SK-N-SH treated with all-trans-retinoic acid at 6 μM for 48 hours (cell line): ENCODE measurements at regions not wholly inside any gene's neighbourhood (a gene's known extent, or its start where the extent isn't known, plus 50 kb on each side); places are given as distances from the start of the nearest gene placed in this dataset.

Source experiments
- ATAC-seq: fragments of 200-7000 bp; cut with Tn5 transposase; 3 replicates; pipeline ENCODE4 v1.9.1; 2020; ENCODE audit warnings: mild to moderate bottlenecking, moderate library complexity
- ARNTL ChIP-seq: fragments of 450-650 bp; formaldehyde crosslinking; IDR thresholded peaks from 2 replicates; pipeline ENCODE4 v1.5.0; 2020; ENCODE audit warnings: low read depth, mild to moderate bottlenecking, moderate library complexity, borderline replicate concordance
- BACH2 ChIP-seq: fragments of 250-450 bp; sonication (Bioruptor Pico); IDR thresholded peaks from 2 replicates; pipeline ENCODE4 v1.9.0; 2021; ENCODE audit warnings: mild to moderate bottlenecking, borderline replicate concordance
- CSDC2 ChIP-seq: fragments of 250-450 bp; sonication (Bioruptor Pico); IDR thresholded peaks from 2 replicates; pipeline ENCODE4 v1.5.0; 2020; ENCODE audit warnings: mild to moderate bottlenecking, moderate library complexity
- ESRRG ChIP-seq: fragments of 250-450 bp; sonication (Bioruptor Pico); IDR thresholded peaks from 2 replicates; pipeline ENCODE4 v1.6.1; 2021; ENCODE audit warnings: mild to moderate bottlenecking
- GLIS3 ChIP-seq: fragments of 250-450 bp; sonication (Bioruptor Pico); IDR thresholded peaks from 2 replicates; pipeline ENCODE4 v1.5.0; 2020; ENCODE audit warnings: mild to moderate bottlenecking, moderate library complexity
- ISL1 ChIP-seq: fragments of 250-450 bp; sonication (Bioruptor Pico); IDR thresholded peaks from 2 replicates; pipeline ENCODE4 v2.1.2; 2022; ENCODE audit warnings: mild to moderate bottlenecking, moderate library complexity
- OSR1 ChIP-seq: fragments of 250-450 bp; sonication (Bioruptor Pico); IDR thresholded peaks from 2 replicates; pipeline ENCODE4 v1.8.0; 2022; ENCODE audit warnings: moderate library complexity, mild to moderate bottlenecking, inconsistent platforms
- PPARA ChIP-seq: fragments of 250-450 bp; sonication (Bioruptor Pico); IDR thresholded peaks from 2 replicates; pipeline ENCODE4 v1.5.0; 2020; ENCODE audit warnings: mild to moderate bottlenecking, borderline replicate concordance
- RARB ChIP-seq: fragments of 250-450 bp; sonication (Bioruptor Pico); IDR thresholded peaks from 2 replicates; pipeline ENCODE4 v1.8.0; 2021; ENCODE audit warnings: mild to moderate bottlenecking, moderate library complexity
- SNAI2 ChIP-seq: fragments of 250-450 bp; sonication (Bioruptor Pico); IDR thresholded peaks from 2 replicates; pipeline ENCODE4 v1.5.0; 2020; ENCODE audit warnings: mild to moderate bottlenecking, moderate library complexity
- TOX ChIP-seq: fragments of 250-450 bp; sonication (Bioruptor Pico); IDR thresholded peaks from 2 replicates; pipeline ENCODE4 v1.8.0; 2021; ENCODE audit warnings: mild to moderate bottlenecking, moderate library complexity, borderline replicate concordance
- TSHZ2 ChIP-seq: fragments of 250-450 bp; sonication (Bioruptor Pico); IDR thresholded peaks from 2 replicates; pipeline ENCODE4 v1.5.0; 2020; ENCODE audit warnings: mild to moderate bottlenecking, moderate library complexity
- ZC3H10 ChIP-seq: fragments of 250-450 bp; sonication (Bioruptor Pico); IDR thresholded peaks from 2 replicates; pipeline ENCODE4 v1.5.1; 2021; ENCODE audit warnings: mild to moderate bottlenecking, moderate library complexity
- ZFP3 ChIP-seq: fragments of 250-450 bp; sonication (Bioruptor Pico); IDR thresholded peaks from 2 replicates; pipeline ENCODE4 v1.5.0; 2020; ENCODE audit warnings: mild to moderate bottlenecking, moderate library complexity
- ZFP30 ChIP-seq: fragments of 450-650 bp; formaldehyde crosslinking; IDR thresholded peaks from 2 replicates; pipeline ENCODE4 v1.5.0; 2022; ENCODE audit warnings: mild to moderate bottlenecking, moderate library complexity
- ZNF565 ChIP-seq: fragments of 450-650 bp; formaldehyde crosslinking; conservative IDR thresholded peaks from 2 replicates; pipeline ENCODE4 v1.5.0; 2020; ENCODE audit warnings: low read depth, mild to moderate bottlenecking, moderate library complexity
- ZNF70 ChIP-seq: fragments of 450-650 bp; formaldehyde crosslinking; IDR thresholded peaks from 2 replicates; pipeline ENCODE4 v1.5.0; 2020; ENCODE audit warnings: mild to moderate bottlenecking, moderate library complexity
- ZNF8 ChIP-seq: fragments of 450-650 bp; formaldehyde crosslinking; IDR thresholded peaks from 2 replicates; pipeline ENCODE4 v1.5.0; 2020; ENCODE audit warnings: mild to moderate bottlenecking, moderate library complexity
- TF ChIP-seq, protein P1 (sequence below): fragments of 250-450 bp; sonication (Bioruptor Pico); IDR thresholded peaks from 2 replicates; pipeline ENCODE4 v1.8.0; 2020; ENCODE audit warnings: mild to moderate bottlenecking, moderate library complexity, borderline replicate concordance
- TF ChIP-seq, protein P2 (sequence below): fragments of 250-450 bp; sonication (Bioruptor Pico); IDR thresholded peaks from 2 replicates; pipeline ENCODE4 v1.8.0; 2021; ENCODE audit warnings: low read depth, mild to moderate bottlenecking, moderate library complexity, borderline replicate concordance

DNA sequence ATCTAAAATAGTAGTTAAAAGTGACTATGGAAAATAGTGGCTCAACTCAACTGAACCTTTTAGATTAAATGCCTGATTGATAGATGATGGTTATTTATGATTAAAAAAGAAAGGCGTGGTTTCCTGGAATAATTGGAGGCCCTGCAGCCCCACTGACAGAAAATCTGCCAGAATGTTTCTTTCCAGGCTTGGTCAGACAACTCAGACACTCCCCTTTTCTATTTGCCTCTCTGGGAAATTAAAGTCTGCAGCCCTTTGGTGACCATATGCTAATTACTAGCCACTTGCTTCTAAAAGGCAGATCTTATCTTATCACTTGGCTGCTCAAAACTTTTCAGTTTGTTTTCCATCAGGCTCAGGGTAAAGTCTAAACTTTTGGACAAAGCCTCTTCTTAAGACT is 506.0 kb downstream of the TMEM114 start:
- ATAC-seq: no peak
- TF ChIP-seq PPARA (no peak), ISL1 (CRISPR knock-in tag) (no peak), GLIS3 (CRISPR knock-in tag) (no peak), BACH2 (CRISPR knock-in tag) (no peak), TSHZ2 (CRISPR knock-in tag) (no peak), ZC3H10 (CRISPR knock-in tag) (no peak), ZNF565 (no peak), ZNF70 (CRISPR knock-in tag) (no peak), OSR1 (CRISPR knock-in tag) (no peak), RARB (CRISPR knock-in tag) (no peak), ARNTL (no peak), ZFP3 (CRISPR knock-in tag) (no peak), ZFP30 (CRISPR knock-in tag) (no peak)
- TF ChIP-seq, protein P1, sequence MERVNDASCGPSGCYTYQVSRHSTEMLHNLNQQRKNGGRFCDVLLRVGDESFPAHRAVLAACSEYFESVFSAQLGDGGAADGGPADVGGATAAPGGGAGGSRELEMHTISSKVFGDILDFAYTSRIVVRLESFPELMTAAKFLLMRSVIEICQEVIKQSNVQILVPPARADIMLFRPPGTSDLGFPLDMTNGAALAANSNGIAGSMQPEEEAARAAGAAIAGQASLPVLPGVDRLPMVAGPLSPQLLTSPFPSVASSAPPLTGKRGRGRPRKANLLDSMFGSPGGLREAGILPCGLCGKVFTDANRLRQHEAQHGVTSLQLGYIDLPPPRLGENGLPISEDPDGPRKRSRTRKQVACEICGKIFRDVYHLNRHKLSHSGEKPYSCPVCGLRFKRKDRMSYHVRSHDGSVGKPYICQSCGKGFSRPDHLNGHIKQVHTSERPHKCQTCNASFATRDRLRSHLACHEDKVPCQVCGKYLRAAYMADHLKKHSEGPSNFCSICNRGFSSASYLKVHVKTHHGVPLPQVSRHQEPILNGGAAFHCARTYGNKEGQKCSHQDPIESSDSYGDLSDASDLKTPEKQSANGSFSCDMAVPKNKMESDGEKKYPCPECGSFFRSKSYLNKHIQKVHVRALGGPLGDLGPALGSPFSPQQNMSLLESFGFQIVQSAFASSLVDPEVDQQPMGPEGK (CRISPR knock-in tag): no peak
- TF ChIP-seq, protein P2, sequence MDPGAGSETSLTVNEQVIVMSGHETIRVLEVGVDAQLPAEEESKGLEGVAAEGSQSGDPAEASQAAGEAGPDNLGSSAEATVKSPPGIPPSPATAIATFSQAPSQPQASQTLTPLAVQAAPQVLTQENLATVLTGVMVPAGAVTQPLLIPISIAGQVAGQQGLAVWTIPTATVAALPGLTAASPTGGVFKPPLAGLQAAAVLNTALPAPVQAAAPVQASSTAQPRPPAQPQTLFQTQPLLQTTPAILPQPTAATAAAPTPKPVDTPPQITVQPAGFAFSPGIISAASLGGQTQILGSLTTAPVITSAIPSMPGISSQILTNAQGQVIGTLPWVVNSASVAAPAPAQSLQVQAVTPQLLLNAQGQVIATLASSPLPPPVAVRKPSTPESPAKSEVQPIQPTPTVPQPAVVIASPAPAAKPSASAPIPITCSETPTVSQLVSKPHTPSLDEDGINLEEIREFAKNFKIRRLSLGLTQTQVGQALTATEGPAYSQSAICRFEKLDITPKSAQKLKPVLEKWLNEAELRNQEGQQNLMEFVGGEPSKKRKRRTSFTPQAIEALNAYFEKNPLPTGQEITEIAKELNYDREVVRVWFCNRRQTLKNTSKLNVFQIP (CRISPR knock-in tag): no peak

DNA sequence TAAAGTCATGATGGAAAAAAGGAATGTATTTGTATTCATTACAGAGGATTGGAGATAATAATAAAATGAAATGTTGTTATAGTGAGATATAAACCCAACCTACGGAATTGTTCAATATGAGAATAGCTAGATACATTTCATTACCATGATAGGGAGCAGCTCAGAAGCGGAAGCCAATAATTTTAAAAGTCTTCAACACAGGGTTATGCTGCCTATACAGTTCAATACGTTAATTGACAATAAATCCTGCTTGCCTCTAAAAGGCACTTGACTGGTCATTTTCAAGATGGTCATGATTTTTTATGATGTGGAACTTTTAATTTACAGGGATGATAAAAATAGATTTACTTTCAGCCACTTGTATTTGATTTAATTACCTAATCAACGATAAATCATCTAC is 506.8 kb downstream of the TMEM114 start:
- ATAC-seq: no peak
- TF ChIP-seq ZC3H10 (CRISPR knock-in tag): no peak
- TF ChIP-seq PPARA: no peak
- TF ChIP-seq GLIS3 (CRISPR knock-in tag): no peak
- TF ChIP-seq ZNF8 (CRISPR knock-in tag): no peak
- TF ChIP-seq ARNTL: no peak
- TF ChIP-seq CSDC2 (CRISPR knock-in tag): no peak
- TF ChIP-seq TOX (CRISPR knock-in tag): no peak
- TF ChIP-seq ZFP3 (CRISPR knock-in tag): no peak
- no peak for TF ChIP-seq SNAI2
- TF ChIP-seq TSHZ2 (CRISPR knock-in tag): no peak
- TF ChIP-seq, protein P1 (CRISPR knock-in tag): no peak
- no peak for TF ChIP-seq ESRRG (CRISPR knock-in tag)
- TF ChIP-seq BACH2 (CRISPR knock-in tag): no peak
- no peak for TF ChIP-seq OSR1 (CRISPR knock-in tag)
- no peak for TF ChIP-seq ZFP30 (CRISPR knock-in tag)
- no peak for TF ChIP-seq ZNF70 (CRISPR knock-in tag)
- TF ChIP-seq, protein P2 (CRISPR knock-in tag): no peak
- TF ChIP-seq, all 23 proteins: peak for 0
